ENCODE measurements at regions not wholly inside any gene's neighbourhood (a gene's known extent, or its start where the extent isn't known, plus 50 kb on each side); places are given as distances from the start of the nearest gene placed in this dataset.

GRCh38 chr3:81923038-81923437 is 161.6 kb upstream of the GBE1 start:
- H3K27ac ChIP-seq (ENCODE audit: low read depth, low read length), result no peak overlapping the region
- no peak overlapping the region for H3K4me3 ChIP-seq (ENCODE audit: low read depth, low read length)
- no peaks in the 10 kb centered on the region for H3K36me3 ChIP-seq (ENCODE audit: control insufficient read depth, insufficient read depth, low read length)
- H3K4me1 ChIP-seq (ENCODE audit: control insufficient read depth, insufficient read depth, low read length), result no peaks in the 10 kb centered on the region
- H3K9me3 ChIP-seq (ENCODE audit: control insufficient read depth, insufficient read depth, low read length), result no peaks in the 10 kb centered on the region
- DNase-seq (ENCODE audit: low read depth in 4 of 6, low spot score in 6 of 6), result no peak
- no peaks in the 10 kb centered on the region for H3K27me3 ChIP-seq (ENCODE audit: control insufficient read depth, insufficient read depth, low read length)
- no CpG with 5 or more reads among the region's 2 CpGs for WGBS (ENCODE audit: insufficient coverage)

DNA sequence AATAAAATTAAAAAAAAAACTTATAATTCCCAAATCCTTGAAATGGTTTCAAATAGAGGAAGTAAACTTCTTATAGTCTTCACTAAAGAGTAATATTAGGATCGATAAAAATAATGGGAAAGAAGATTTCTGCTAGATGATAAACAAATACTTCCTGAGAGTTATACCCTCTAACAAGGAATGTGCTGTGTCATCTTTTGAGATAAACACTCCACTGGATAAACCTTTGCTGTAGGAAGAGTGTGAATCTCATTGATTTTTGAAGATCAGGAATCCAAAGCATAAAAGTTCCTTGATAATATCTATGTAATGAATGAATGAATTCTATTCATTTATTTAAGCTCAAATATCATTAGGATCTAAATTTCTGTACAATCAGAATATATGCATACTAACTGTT is 161.0 kb upstream of the GBE1 start:
- Histone ChIP-seq H3K27ac (ENCODE audit: low read depth, low read length) (no peak overlapping the region), H3K27me3 (ENCODE audit: control insufficient read depth, insufficient read depth, low read length) (no peaks in the 10 kb centered on the region), H3K4me1 (ENCODE audit: control insufficient read depth, insufficient read depth, low read length) (no peaks in the 10 kb centered on the region), H3K4me3 (ENCODE audit: low read depth, low read length) (no peak overlapping the region), H3K9me3 (ENCODE audit: control insufficient read depth, insufficient read depth, low read length) (no peaks in the 10 kb centered on the region), H3K36me3 (ENCODE audit: control insufficient read depth, insufficient read depth, low read length) (no peaks in the 10 kb centered on the region)
- no peak for DNase-seq (ENCODE audit: low read depth in 4 of 6, low spot score in 6 of 6)
- no CpG with 5 or more reads among the region's 1 CpG for WGBS (ENCODE audit: insufficient coverage)

- no CpG with 5 or more reads among the region's 1 CpG for WGBS (ENCODE audit: insufficient coverage)
These were observed 159.4 kb upstream of the GBE1 start for GRCh38 chr3:81920816-81921215.

GRCh38 chr3:81916890-81917289 is 155.4 kb upstream of the GBE1 start:
- Histone ChIP-seq H3K36me3 (ENCODE audit: control insufficient read depth, insufficient read depth, low read length) (no peaks in the 10 kb centered on the region), H3K27ac (ENCODE audit: low read depth, low read length) (no peak overlapping the region), H3K4me3 (ENCODE audit: low read depth, low read length) (no peak overlapping the region), H3K27me3 (ENCODE audit: control insufficient read depth, insufficient read depth, low read length) (no peaks in the 10 kb centered on the region), H3K4me1 (ENCODE audit: control insufficient read depth, insufficient read depth, low read length) (no peaks in the 10 kb centered on the region), H3K9me3 (ENCODE audit: control insufficient read depth, insufficient read depth, low read length) (no peaks in the 10 kb centered on the region)
- no peak for DNase-seq (ENCODE audit: low read depth in 4 of 6, low spot score in 6 of 6)
- WGBS (ENCODE audit: insufficient coverage), result no CpG with 5 or more reads among the region's 1 CpG

More at GRCh38 chr3:81920816-81921215, 159.4 kb upstream of the GBE1 start:
- Histone ChIP-seq H3K4me1 (ENCODE audit: control insufficient read depth, insufficient read depth, low read length) (no peaks in the 10 kb centered on the region), H3K9me3 (ENCODE audit: control insufficient read depth, insufficient read depth, low read length) (no peaks in the 10 kb centered on the region), H3K27ac (ENCODE audit: low read depth, low read length) (no peak overlapping the region), H3K36me3 (ENCODE audit: control insufficient read depth, insufficient read depth, low read length) (no peaks in the 10 kb centered on the region), H3K27me3 (ENCODE audit: control insufficient read depth, insufficient read depth, low read length) (no peaks in the 10 kb centered on the region), H3K4me3 (ENCODE audit: low read depth, low read length) (no peak overlapping the region)
- peak in 2 of 6 donors; percentile 48 to 77 for DNase-seq (ENCODE audit: low read depth in 4 of 6, low spot score in 6 of 6)

DNA sequence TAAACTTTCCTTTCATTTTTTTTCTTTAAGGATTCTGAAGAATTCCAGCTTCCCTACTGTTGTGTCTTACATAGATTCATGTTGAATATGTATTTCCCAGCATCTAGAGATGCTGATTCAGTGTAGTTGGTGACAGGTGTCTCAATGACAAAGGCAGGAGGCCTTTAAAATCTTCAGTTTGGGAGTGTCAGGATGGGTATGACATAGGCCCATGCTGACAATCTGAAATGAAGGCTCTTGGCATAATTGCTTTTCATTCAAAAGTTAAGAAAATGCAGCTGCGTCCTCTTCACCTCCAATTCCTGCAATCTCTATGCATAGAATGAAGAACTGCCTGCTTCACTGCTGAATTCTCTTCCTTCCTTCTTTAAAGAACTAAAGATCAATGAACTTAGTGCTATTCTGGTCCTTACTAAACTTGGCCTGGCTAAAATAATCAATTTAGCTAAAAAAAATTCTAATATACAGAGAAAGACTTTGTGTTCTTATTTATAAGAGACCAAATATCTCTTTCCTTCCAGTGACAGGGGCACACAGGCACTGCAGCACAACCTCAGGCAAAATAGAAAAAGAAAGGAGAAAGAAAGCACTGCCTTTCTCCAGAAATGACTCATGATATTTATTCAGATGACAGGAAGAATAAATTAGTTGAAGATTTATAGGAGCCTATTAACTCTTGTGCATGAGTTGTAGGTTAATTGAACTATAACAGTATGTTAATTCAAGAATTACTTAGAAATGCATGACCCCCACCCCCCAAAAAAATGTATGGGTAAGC is 152.6 kb upstream of the GBE1 start:
- 50% methylated on average over 1 of the region's 1 CpG for WGBS (ENCODE audit: insufficient coverage)
- H3K4me3 ChIP-seq (ENCODE audit: low read depth, low read length), result no peak overlapping the region

DNA sequence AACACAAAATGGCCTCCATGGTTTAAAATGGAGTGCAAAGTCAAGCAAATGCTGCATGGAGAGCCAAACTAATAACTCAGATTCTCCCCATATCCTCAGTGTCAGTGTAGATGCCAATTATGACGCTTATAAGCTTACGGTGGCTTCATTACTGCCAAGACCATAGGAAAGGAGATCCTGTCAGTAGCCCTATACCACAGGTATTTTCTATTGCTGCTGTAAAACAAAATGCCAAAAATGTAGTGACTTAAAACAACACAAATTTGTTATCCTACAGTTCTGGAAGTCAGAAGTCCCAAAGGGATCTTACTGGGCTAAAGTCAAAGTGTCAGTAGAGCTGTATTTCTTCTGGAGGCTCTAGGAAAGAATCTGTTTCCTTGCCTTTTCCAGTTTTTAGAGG is 149.8 kb upstream of the GBE1 start:
- Histone ChIP-seq H3K27me3 (ENCODE audit: control insufficient read depth, insufficient read depth, low read length) (no peaks in the 10 kb centered on the region), H3K36me3 (ENCODE audit: control insufficient read depth, insufficient read depth, low read length) (no peaks in the 10 kb centered on the region), H3K4me3 (ENCODE audit: low read depth, low read length) (no peak overlapping the region), H3K9me3 (ENCODE audit: control insufficient read depth, insufficient read depth, low read length) (no peaks in the 10 kb centered on the region), H3K27ac (ENCODE audit: low read depth, low read length) (no peak overlapping the region), H3K4me1 (ENCODE audit: control insufficient read depth, insufficient read depth, low read length) (no peaks in the 10 kb centered on the region)
- WGBS (ENCODE audit: insufficient coverage), result 100% methylated on average over 2 of the region's 2 CpGs
- DNase-seq (ENCODE audit: low read depth in 4 of 6, low spot score in 6 of 6), result no peak

More for the DNA sequence above, 152.6 kb upstream of the GBE1 start:
- no peaks in the 10 kb centered on the region for H3K4me1 ChIP-seq (ENCODE audit: control insufficient read depth, insufficient read depth, low read length)
- no peak for DNase-seq (ENCODE audit: low read depth in 4 of 6, low spot score in 6 of 6)
- no peaks in the 10 kb centered on the region for H3K36me3 ChIP-seq (ENCODE audit: control insufficient read depth, insufficient read depth, low read length)
- no peak overlapping the region for H3K27ac ChIP-seq (ENCODE audit: low read depth, low read length)
- no peaks in the 10 kb centered on the region for H3K9me3 ChIP-seq (ENCODE audit: control insufficient read depth, insufficient read depth, low read length)
- H3K27me3 ChIP-seq (ENCODE audit: control insufficient read depth, insufficient read depth, low read length), result no peaks in the 10 kb centered on the region

- no peaks in the 10 kb centered on the region for H3K9me3 ChIP-seq (ENCODE audit: control insufficient read depth, insufficient read depth, low read length)
- peak in 2 of 6 donors; percentile 52 to 74 for DNase-seq (ENCODE audit: low read depth in 4 of 6, low spot score in 6 of 6)
- no peak overlapping the region for H3K4me3 ChIP-seq (ENCODE audit: low read depth, low read length)
- no peaks in the 10 kb centered on the region for H3K27me3 ChIP-seq (ENCODE audit: control insufficient read depth, insufficient read depth, low read length)
- H3K27ac ChIP-seq (ENCODE audit: low read depth, low read length), result no peak overlapping the region
- H3K4me1 ChIP-seq (ENCODE audit: control insufficient read depth, insufficient read depth, low read length), result no peaks in the 10 kb centered on the region
- WGBS (ENCODE audit: insufficient coverage), result no CpG with 5 or more reads among the region's 5 CpGs
- no peaks in the 10 kb centered on the region for H3K36me3 ChIP-seq (ENCODE audit: control insufficient read depth, insufficient read depth, low read length)
These were observed 148.9 kb upstream of the GBE1 start for GRCh38 chr3:81910244-81910852.

GRCh38 chr3:81909796-81910195 is 148.4 kb upstream of the GBE1 start:
- no peak overlapping the region for H3K4me3 ChIP-seq (ENCODE audit: low read depth, low read length)
- no peaks in the 10 kb centered on the region for H3K36me3 ChIP-seq (ENCODE audit: control insufficient read depth, insufficient read depth, low read length)
- WGBS (ENCODE audit: insufficient coverage), result 29% methylated on average over 1 of the region's 3 CpGs

DNA sequence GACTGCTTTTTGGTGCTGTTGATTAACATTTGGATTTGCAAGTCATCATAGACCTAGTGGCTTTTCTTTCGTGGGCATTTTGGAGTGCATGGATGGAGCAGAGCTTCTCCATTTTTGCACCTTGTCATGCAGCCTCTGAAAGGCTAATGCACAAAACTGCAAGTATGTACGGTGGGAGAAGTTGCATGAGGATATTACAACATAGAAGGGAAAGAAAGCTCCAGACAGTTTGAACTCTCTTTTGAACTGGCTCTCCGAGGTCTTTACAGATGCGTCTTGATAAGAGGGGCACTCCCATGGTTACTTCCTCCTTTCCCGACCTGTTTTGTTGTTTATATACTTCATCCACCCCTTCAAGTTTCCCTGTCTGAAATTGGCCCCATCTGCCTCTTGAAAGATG is 147.1 kb upstream of the GBE1 start:
- no peak overlapping the region for H3K27ac ChIP-seq (ENCODE audit: low read depth, low read length)
- H3K36me3 ChIP-seq (ENCODE audit: control insufficient read depth, insufficient read depth, low read length), result no peaks in the 10 kb centered on the region
- H3K27me3 ChIP-seq (ENCODE audit: control insufficient read depth, insufficient read depth, low read length), result no peaks in the 10 kb centered on the region
- no peak overlapping the region for H3K4me3 ChIP-seq (ENCODE audit: low read depth, low read length)
- H3K9me3 ChIP-seq (ENCODE audit: control insufficient read depth, insufficient read depth, low read length), result no peaks in the 10 kb centered on the region
- WGBS (ENCODE audit: insufficient coverage), result 79% methylated on average over 4 of the region's 5 CpGs
- H3K4me1 ChIP-seq (ENCODE audit: control insufficient read depth, insufficient read depth, low read length), result no peaks in the 10 kb centered on the region
- no peak for DNase-seq (ENCODE audit: low read depth in 4 of 6, low spot score in 6 of 6)

More at GRCh38 chr3:81909796-81910195, 148.4 kb upstream of the GBE1 start:
- DNase-seq (ENCODE audit: low read depth in 4 of 6, low spot score in 6 of 6), result peak in 4 of 6 donors; percentile 30 to 73 (median 50)
- Histone ChIP-seq H3K9me3 (ENCODE audit: control insufficient read depth, insufficient read depth, low read length) (no peaks in the 10 kb centered on the region), H3K4me1 (ENCODE audit: control insufficient read depth, insufficient read depth, low read length) (no peaks in the 10 kb centered on the region), H3K27ac (ENCODE audit: low read depth, low read length) (no peak overlapping the region), H3K27me3 (ENCODE audit: control insufficient read depth, insufficient read depth, low read length) (no peaks in the 10 kb centered on the region)

GRCh38 chr3:81898336-81898735 is 136.9 kb upstream of the GBE1 start:
- Histone ChIP-seq H3K4me1 (ENCODE audit: control insufficient read depth, insufficient read depth, low read length) (no peaks in the 10 kb centered on the region), H3K36me3 (ENCODE audit: control insufficient read depth, insufficient read depth, low read length) (no peaks in the 10 kb centered on the region), H3K27me3 (ENCODE audit: control insufficient read depth, insufficient read depth, low read length) (no peaks in the 10 kb centered on the region), H3K27ac (ENCODE audit: low read depth, low read length) (no peak overlapping the region), H3K4me3 (ENCODE audit: low read depth, low read length) (no peak overlapping the region), H3K9me3 (ENCODE audit: control insufficient read depth, insufficient read depth, low read length) (no peaks in the 10 kb centered on the region)
- WGBS (ENCODE audit: insufficient coverage), result no CpG with 5 or more reads among the region's 1 CpG
- no peak for DNase-seq (ENCODE audit: low read depth in 4 of 6, low spot score in 6 of 6)
